GM23338 (cell line): ENCODE measurements at regions not wholly inside any gene's neighbourhood (a gene's known extent, or its start where the extent isn't known, plus 50 kb on each side); places are given as distances from the start of the nearest gene placed in this dataset.

Source experiments
- NANOG ChIP-seq: IDR thresholded peaks from 2 replicates; pipeline ENCODE4 v1.6.1; 2016; ENCODE audit warnings: antibody characterized with exemption, borderline replicate concordance
- POLR2AphosphoS5 ChIP-seq: IDR thresholded peaks from 2 replicates; pipeline ENCODE4 v1.6.1; 2016; ENCODE audit warnings: antibody characterized with exemption, low read depth
- TF ChIP-seq, protein P1 (sequence below), 2 experiments: fragments of 200-600 bp in 1 of 2; sonication (generic) in 1 of 2; conservative IDR thresholded peaks; 2 replicates each; pipeline versions ENCODE4 v1.5.1 to v1.6.1; 2016 to 2017; ENCODE audit warnings: antibody characterized with exemption in 2 of 2, low read depth in 2 of 2, mild to moderate bottlenecking in 2 of 2, moderate library complexity in 1 of 2

DNA sequence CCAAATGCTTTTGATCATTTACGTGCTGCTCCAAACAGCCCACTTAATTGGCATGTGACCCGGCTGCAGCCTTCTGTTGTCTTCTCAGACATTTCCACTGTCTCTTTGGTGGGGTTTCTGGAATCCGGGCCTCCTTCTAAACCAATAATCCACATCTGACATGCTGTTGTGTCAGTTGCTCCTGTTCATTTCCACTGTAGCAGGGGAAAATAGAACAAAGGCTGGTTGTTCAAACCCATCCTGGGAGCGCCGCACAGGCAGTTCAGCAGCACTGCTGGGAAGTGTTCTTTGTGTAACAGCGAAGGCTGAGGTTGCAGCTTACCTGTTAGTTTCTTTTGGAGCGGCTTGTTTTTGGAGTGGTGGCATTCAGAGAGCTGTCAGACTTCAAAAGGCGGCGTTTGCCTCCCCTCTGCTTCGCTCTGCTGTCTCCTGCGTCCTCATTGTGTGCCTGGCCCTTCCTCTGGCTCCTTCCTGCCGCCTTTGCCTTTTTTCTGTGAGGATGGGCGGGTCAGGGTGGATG, 149.4 kb downstream of the SNX10 start:
- TF ChIP-seq POLR2AphosphoS5 (no peak), NANOG (no peak)
- TF ChIP-seq, protein P1, sequence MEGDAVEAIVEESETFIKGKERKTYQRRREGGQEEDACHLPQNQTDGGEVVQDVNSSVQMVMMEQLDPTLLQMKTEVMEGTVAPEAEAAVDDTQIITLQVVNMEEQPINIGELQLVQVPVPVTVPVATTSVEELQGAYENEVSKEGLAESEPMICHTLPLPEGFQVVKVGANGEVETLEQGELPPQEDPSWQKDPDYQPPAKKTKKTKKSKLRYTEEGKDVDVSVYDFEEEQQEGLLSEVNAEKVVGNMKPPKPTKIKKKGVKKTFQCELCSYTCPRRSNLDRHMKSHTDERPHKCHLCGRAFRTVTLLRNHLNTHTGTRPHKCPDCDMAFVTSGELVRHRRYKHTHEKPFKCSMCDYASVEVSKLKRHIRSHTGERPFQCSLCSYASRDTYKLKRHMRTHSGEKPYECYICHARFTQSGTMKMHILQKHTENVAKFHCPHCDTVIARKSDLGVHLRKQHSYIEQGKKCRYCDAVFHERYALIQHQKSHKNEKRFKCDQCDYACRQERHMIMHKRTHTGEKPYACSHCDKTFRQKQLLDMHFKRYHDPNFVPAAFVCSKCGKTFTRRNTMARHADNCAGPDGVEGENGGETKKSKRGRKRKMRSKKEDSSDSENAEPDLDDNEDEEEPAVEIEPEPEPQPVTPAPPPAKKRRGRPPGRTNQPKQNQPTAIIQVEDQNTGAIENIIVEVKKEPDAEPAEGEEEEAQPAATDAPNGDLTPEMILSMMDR (conservative IDR thresholded peaks at IDR 0.05; ENCODE audit: low read depth in 2 of 2), result no peak
